ENCODE measurements at regions not wholly inside any gene's neighbourhood (a gene's known extent, or its start where the extent isn't known, plus 50 kb on each side); places are given as distances from the start of the nearest gene placed in this dataset.

DNA sequence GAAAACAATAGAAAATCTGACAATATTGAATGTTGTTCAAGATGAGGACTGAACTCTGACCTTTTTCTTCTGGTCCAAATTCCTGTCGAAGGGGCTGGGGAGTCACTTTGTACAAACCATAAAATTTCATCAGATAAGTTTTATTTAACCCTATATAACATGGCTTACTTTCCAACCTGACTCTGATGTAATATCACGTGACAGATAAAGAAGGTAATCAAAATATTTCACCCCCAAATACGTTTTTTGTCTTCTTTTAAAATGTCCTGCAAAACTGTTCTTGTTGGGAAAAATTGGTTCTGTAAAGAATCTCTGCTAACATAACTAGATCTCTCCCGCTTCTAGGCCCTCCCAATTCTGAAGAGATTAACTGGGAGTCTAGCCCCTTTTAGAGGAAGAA lies 90.9 kb upstream of the MDFIC start:
- TF ChIP-seq, protein P1, sequence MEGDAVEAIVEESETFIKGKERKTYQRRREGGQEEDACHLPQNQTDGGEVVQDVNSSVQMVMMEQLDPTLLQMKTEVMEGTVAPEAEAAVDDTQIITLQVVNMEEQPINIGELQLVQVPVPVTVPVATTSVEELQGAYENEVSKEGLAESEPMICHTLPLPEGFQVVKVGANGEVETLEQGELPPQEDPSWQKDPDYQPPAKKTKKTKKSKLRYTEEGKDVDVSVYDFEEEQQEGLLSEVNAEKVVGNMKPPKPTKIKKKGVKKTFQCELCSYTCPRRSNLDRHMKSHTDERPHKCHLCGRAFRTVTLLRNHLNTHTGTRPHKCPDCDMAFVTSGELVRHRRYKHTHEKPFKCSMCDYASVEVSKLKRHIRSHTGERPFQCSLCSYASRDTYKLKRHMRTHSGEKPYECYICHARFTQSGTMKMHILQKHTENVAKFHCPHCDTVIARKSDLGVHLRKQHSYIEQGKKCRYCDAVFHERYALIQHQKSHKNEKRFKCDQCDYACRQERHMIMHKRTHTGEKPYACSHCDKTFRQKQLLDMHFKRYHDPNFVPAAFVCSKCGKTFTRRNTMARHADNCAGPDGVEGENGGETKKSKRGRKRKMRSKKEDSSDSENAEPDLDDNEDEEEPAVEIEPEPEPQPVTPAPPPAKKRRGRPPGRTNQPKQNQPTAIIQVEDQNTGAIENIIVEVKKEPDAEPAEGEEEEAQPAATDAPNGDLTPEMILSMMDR (IDR thresholded peaks at IDR 0.05; ENCODE audit: unreplicated experiment in 3 of 3) = no peak
- Mint-ChIP-seq H3K36me3 (ENCODE audit: low read depth) (peaks cover 2% of the 10 kb centered on the region), H3K9me3 (peaks cover 11% of the 10 kb centered on the region), H3K4me1 (no peaks in the 10 kb centered on the region), H3K27ac (no peak overlapping the region), H3K4me3 (no peak overlapping the region), H3K27me3 (ENCODE audit: low read depth) (no peaks in the 10 kb centered on the region)

DNA sequence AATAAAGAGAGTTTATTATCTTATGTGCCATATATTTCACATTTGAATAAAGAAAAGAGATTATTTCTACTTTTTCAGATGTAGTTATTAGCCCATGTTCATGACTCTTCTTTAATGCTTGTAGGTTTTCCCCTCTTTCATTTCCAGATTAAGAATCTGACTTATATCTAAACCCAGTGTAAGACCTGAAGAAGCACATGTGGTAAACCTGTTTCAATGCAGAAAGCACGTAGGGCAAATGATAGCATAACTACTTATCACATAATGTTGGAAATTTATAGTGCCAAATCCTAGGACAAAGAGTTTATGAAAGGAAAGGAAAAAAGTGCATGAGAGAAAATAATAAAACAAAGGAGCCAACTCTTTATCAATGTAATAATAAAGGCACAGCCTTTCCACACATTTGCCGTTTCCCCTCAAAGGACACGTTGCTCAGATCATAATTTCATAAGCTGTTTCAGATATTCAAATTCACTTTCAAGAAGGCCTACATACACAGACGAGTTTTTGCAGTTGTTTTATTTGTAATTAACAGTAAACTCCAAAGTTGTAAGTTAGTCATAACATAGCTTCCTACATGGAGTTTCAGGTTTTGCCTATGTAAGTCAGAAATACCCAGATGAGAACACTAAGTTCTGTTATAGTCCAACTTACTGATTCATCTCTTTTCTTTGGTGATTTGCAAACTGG lies 88.8 kb upstream of the MDFIC start:
- no peaks in the 10 kb centered on the region for H3K4me1 Mint-ChIP-seq
- no peak overlapping the region for H3K4me3 Mint-ChIP-seq
- H3K36me3 Mint-ChIP-seq (ENCODE audit: low read depth) = no peaks in the 10 kb centered on the region
- peaks cover 2% of the 10 kb centered on the region for H3K9me3 Mint-ChIP-seq
- H3K27me3 Mint-ChIP-seq (ENCODE audit: low read depth) = no peaks in the 10 kb centered on the region
- TF ChIP-seq, protein P1 (IDR thresholded peaks at IDR 0.05; ENCODE audit: unreplicated experiment in 3 of 3) = no peak
- no peak overlapping the region for H3K27ac Mint-ChIP-seq

DNA sequence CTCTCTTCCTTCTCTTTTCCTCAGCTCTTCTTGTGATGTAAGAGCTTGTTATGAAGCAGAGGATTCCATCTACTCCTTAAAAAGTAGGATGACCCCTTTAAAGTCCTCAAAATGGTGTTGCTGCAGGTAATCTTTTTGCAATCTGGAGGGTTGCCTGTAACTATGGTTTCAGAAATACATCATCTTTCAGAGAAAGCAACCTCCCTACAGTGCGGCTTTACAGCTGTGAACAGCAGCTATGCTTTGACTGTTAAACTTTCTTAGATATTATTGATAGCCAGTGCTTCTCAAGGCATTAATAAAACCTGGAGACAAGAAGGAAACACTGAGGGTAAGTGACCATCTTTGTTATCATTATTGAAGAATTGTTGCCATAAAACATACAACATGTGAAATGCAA lies 86.6 kb upstream of the MDFIC start:
- Mint-ChIP-seq H3K4me3 (no peak overlapping the region), H3K27me3 (ENCODE audit: low read depth) (no peaks in the 10 kb centered on the region)

DNA sequence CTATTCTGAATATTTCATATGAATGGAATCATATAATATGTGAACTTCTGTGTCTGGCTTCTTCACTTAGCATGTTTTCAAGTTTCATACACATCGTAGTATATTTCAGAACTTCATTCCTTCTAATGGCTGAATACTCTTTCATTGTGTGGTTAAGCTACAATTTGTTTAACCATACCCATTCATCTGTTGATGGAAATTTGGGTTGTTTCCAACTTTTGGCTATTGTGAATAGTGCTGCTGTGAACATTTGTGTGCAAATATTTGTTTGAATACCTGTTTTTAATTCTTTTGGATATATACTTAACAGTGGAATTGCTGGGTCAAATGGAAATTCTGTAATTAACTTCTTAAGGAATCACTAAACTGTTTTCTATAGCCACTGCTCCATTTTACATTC lies 86.0 kb upstream of the MDFIC start:
- Mint-ChIP-seq H3K27me3 (ENCODE audit: low read depth) (no peaks in the 10 kb centered on the region), H3K4me1 (no peaks in the 10 kb centered on the region), H3K27ac (no peak overlapping the region), H3K36me3 (ENCODE audit: low read depth) (no peaks in the 10 kb centered on the region), H3K9me3 (no peaks in the 10 kb centered on the region), H3K4me3 (no peak overlapping the region)
- TF ChIP-seq, protein P1 (IDR thresholded peaks at IDR 0.05; ENCODE audit: unreplicated experiment in 3 of 3) = no peak

More for the DNA sequence above, 86.6 kb upstream of the MDFIC start:
- TF ChIP-seq, protein P1 (IDR thresholded peaks at IDR 0.05; ENCODE audit: unreplicated experiment in 3 of 3) = no peak
- Mint-ChIP-seq H3K36me3 (ENCODE audit: low read depth) (no peaks in the 10 kb centered on the region), H3K4me1 (no peaks in the 10 kb centered on the region), H3K27ac (no peak overlapping the region), H3K9me3 (no peaks in the 10 kb centered on the region)

DNA sequence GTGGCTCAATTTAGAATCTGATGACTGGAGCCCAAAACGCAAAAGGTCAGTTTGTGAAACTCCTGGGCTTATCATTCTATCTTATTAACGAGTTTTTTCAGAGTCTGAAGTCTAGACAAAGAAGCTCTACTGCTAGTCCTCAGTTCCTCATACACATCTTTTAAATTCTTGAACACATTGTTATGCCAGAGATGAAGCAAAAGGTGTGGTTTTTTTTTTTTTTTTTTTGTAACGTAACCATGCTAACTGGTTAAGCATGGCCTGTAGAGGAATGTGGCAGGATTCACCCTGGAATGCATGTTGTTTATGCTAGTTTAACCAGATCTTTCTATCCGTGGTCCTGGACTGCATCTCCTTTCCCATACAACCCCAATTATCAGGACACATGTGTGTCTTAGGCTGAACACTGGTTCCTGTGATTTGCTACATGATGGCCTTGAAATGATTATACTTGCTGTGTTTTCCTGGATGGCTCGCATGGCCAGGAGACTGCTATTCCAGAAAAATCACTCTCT lies 79.3 kb upstream of the MDFIC start:
- no peaks in the 10 kb centered on the region for H3K4me1 Mint-ChIP-seq
- no peak overlapping the region for H3K4me3 Mint-ChIP-seq
- no peaks in the 10 kb centered on the region for H3K27me3 Mint-ChIP-seq (ENCODE audit: low read depth)
- H3K9me3 Mint-ChIP-seq = no peaks in the 10 kb centered on the region
- H3K27ac Mint-ChIP-seq = no peak overlapping the region
- H3K36me3 Mint-ChIP-seq (ENCODE audit: low read depth) = no peaks in the 10 kb centered on the region
- TF ChIP-seq, protein P1 (IDR thresholded peaks at IDR 0.05; ENCODE audit: unreplicated experiment in 3 of 3) = no peak

DNA sequence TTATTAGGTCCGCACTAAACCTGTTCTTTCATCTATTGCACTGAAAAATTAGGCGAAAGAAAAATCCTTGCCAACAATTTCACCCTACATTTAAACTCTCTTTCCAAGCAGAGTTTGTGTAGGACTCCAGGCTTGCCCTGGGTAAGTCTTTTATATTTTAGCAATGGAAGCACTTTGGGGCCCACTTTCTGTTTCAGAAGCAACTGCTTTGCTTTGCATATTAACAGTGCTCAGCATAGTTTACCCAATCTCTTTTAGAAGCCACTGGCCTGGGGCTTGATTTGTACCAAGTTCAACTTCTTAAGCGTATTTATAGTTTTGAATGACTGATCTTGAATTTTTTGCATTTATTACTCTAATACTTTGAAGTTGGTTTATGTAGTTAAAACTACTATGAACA lies 78.8 kb upstream of the MDFIC start:
- Mint-ChIP-seq H3K36me3 (ENCODE audit: low read depth) (no peaks in the 10 kb centered on the region), H3K9me3 (no peaks in the 10 kb centered on the region), H3K4me3 (no peak overlapping the region), H3K27me3 (ENCODE audit: low read depth) (no peaks in the 10 kb centered on the region), H3K27ac (no peak overlapping the region), H3K4me1 (no peaks in the 10 kb centered on the region)
- TF ChIP-seq, protein P1 (IDR thresholded peaks at IDR 0.05; ENCODE audit: unreplicated experiment in 3 of 3) = no peak

Data from nephron (organoid).